HepG2 (cell line): ENCODE measurements at regions not wholly inside any gene's neighbourhood (a gene's known extent, or its start where the extent isn't known, plus 50 kb on each side); places are given as distances from the start of the nearest gene placed in this dataset.

Source experiments
- ATF5 ChIP-seq: sonication (generic); formaldehyde crosslinking; IDR thresholded peaks from 2 replicates; pipeline ENCODE4 v1.4.0; 2020; ENCODE audit warnings: mild to moderate bottlenecking, low read depth, missing genetic modification reagents
- EHMT2 ChIP-seq: fragments of 200-600 bp; sonication (generic); IDR thresholded peaks from 2 replicates; pipeline ENCODE4 v1.7.0; 2017; ENCODE audit warnings: antibody characterized with exemption, low read depth, low read length, borderline replicate concordance
- IKZF5 ChIP-seq: IDR thresholded peaks from 2 replicates; pipeline ENCODE4 v1.6.1; 2018; ENCODE audit warnings: missing genetic modification reagents, mild to moderate bottlenecking, missing compliant biosample characterization
- KIAA2018 ChIP-seq: sonication (generic); formaldehyde crosslinking; IDR thresholded peaks from 2 replicates; pipeline ENCODE4 v1.5.0; 2020; ENCODE audit warnings: mild to moderate bottlenecking, missing genetic modification reagents, borderline replicate concordance
- MXD4 ChIP-seq: IDR thresholded peaks from 2 replicates; pipeline ENCODE4 v1.6.1; 2016; ENCODE audit warnings: mild to moderate bottlenecking, missing biosample characterization, missing genetic modification reagents
- PHF21A ChIP-seq: sonication (generic); formaldehyde crosslinking; IDR thresholded peaks from 2 replicates; pipeline ENCODE4 v1.5.0; 2020; ENCODE audit warnings: mild to moderate bottlenecking, missing genetic modification reagents
- PRDM4 ChIP-seq: sonication (generic); formaldehyde crosslinking; IDR thresholded peaks from 2 replicates; pipeline ENCODE4 v1.9.0; 2021; ENCODE audit warnings: missing genetic modification reagents, borderline replicate concordance
- SOX5 ChIP-seq: IDR thresholded peaks from 2 replicates; pipeline ENCODE4 v1.6.1; 2016; ENCODE audit warnings: borderline replicate concordance
- SSRP1 ChIP-seq: IDR thresholded peaks from 2 replicates; pipeline ENCODE4 v1.6.1; 2016; ENCODE audit warnings: control low read depth
- TFDP1 ChIP-seq: IDR thresholded peaks from 2 replicates; pipeline ENCODE4 v1.6.1; 2016; ENCODE audit warnings: missing compliant biosample characterization, missing genetic modification reagents, borderline replicate concordance
- ZNF232 ChIP-seq: sonication (generic); formaldehyde crosslinking; IDR thresholded peaks from 2 replicates; pipeline ENCODE4 v1.4.0; 2020; ENCODE audit warnings: missing genetic modification reagents, borderline replicate concordance
- ZNF362 ChIP-seq: sonication (generic); formaldehyde crosslinking; IDR thresholded peaks from 2 replicates; pipeline ENCODE4 v1.4.0; 2020; ENCODE audit warnings: missing genetic modification reagents, mild to moderate bottlenecking, borderline replicate concordance

- peak; percentile 90 for TF ChIP-seq MXD4 (CRISPR knock-in tag)
- TF ChIP-seq KIAA2018 = peak; percentile 72; the same call in 1 of the 2 replicates
- peak; percentile 63; the same call in 1 of the 2 replicates for TF ChIP-seq ZNF362 (CRISPR knock-in tag)
- peak; percentile 97; the same call in 1 of the 2 replicates for TF ChIP-seq PHF21A (CRISPR knock-in tag)
- peak; percentile 99 for TF ChIP-seq TFDP1 (CRISPR knock-in tag)
- TF ChIP-seq SSRP1 (CRISPR knock-in tag) = peak; percentile 94; the same call in 1 of the 2 replicates
- 0 out of 2 replicates have a peak, but pooled peaks have one; percentile 46 for TF ChIP-seq ATF5 (CRISPR knock-in tag)
- TF ChIP-seq IKZF5 (CRISPR knock-in tag) = peak; percentile 97
- peak; percentile 91; the same call in 1 of the 2 replicates for TF ChIP-seq EHMT2
- TF ChIP-seq ZNF232 = peak; percentile 90; the same call in 1 of the 2 replicates
- TF ChIP-seq SOX5 (CRISPR knock-in tag) = peak; percentile 91
- peak; percentile 45; the same call in 1 of the 2 replicates for TF ChIP-seq PRDM4
Observed at GRCh38 chr6:63391203-63391970, 71.6 kb upstream of the LGSN start (continued).
